Neural cell (in vitro differentiated cells): ENCODE measurements at regions not wholly inside any gene's neighbourhood (a gene's known extent, or its start where the extent isn't known, plus 50 kb on each side); places are given as distances from the start of the nearest gene placed in this dataset.

Experiments used
- H2AFZ ChIP-seq: fragments of 200-600, 300-800 bp; sonication (generic), shearing (Covaris generic); 2 replicates; pipeline ENCODE4 v1.6.0; 2014; ENCODE audit warnings: low read depth, mild to moderate bottlenecking, antibody characterized with exemption, low read length, moderate library complexity
- H3F3A ChIP-seq: fragments of 200-600 bp; shearing (Covaris generic); 2 replicates; pipeline ENCODE4 v1.6.1; 2016; ENCODE audit warnings: mild to moderate bottlenecking, moderate library complexity, mixed read lengths, antibody characterized with exemption, low read length; ENCODE audit not compliant: insufficient read depth, poor library complexity, severe bottlenecking
- H3K27ac ChIP-seq: fragments of 200-600, 300-800 bp; sonication (generic), shearing (Covaris generic); 2 replicates; pipeline ENCODE4 v1.5.1; 2014; ENCODE audit warnings: mild to moderate bottlenecking, low read length, moderate library complexity
- H3K27me3 ChIP-seq: fragments of 300-800, 200-600 bp; sonication (generic), shearing (Covaris generic); 2 replicates; pipeline ENCODE4 v1.6.0; 2014; ENCODE audit warnings: mild to moderate bottlenecking, low read depth, low read length, moderate library complexity; ENCODE audit not compliant: insufficient read depth
- H3K36me3 ChIP-seq: fragments of 300-800, 200-600 bp; sonication (generic), shearing (Covaris generic); 2 replicates; pipeline ENCODE4 v1.5.1; 2014; ENCODE audit warnings: mild to moderate bottlenecking, antibody characterized with exemption, low read length, moderate library complexity; ENCODE audit not compliant: insufficient read depth
- H3K4me2 ChIP-seq: fragments of 300-800, 200-600 bp; sonication (generic), shearing (Covaris generic); 2 replicates; pipeline ENCODE4 v1.6.0; 2014; ENCODE audit warnings: mild to moderate bottlenecking, low read length
- H3K4me3 ChIP-seq: fragments of 300-800, 200-600 bp; sonication (generic), shearing (Covaris generic); 2 replicates; pipeline ENCODE4 v1.5.1; 2014; ENCODE audit warnings: mild to moderate bottlenecking, low read length, moderate library complexity
- H3K79me2 ChIP-seq: fragments of 200-600 bp; shearing (Covaris generic); replicated peaks from 2 replicates; pipeline ENCODE4 v1.6.0; 2014; ENCODE audit warnings: mild to moderate bottlenecking, low read length, moderate library complexity; ENCODE audit not compliant: insufficient read depth
- H3K9ac ChIP-seq: fragments of 300-800, 200-600 bp; sonication (generic), shearing (Covaris generic); 2 replicates; pipeline ENCODE4 v1.6.1; 2016; ENCODE audit warnings: mild to moderate bottlenecking, low read length, mixed read lengths
- H3K9me2 ChIP-seq: fragments of 200-600 bp; shearing (Covaris generic); 2 replicates; pipeline ENCODE4 v1.6.1; 2016; ENCODE audit warnings: mild to moderate bottlenecking, low read length, mixed read lengths; ENCODE audit not compliant: insufficient read depth
- H3K9me3 ChIP-seq: fragments of 200-600, 300-800 bp; sonication (generic), shearing (Covaris generic); 2 replicates; pipeline ENCODE4 v1.6.1; 2016; ENCODE audit warnings: mild to moderate bottlenecking, mixed run types, low read length, moderate library complexity, mixed read lengths
- H4K20me1 ChIP-seq: fragments of 200-600 bp; shearing (Covaris generic); 2 replicates; pipeline ENCODE4 v1.6.1; 2016; ENCODE audit warnings: mild to moderate bottlenecking, mixed run types; ENCODE audit not compliant: insufficient read depth
- EP300 ChIP-seq: fragments of 450-650 bp; conservative IDR thresholded peaks from 2 replicates; pipeline ENCODE4 v1.6.1; 2014; ENCODE audit warnings: antibody characterized with exemption, mild to moderate bottlenecking, moderate library complexity; ENCODE audit not compliant: poor library complexity, severe bottlenecking
- EZH2 ChIP-seq: fragments of 200-600, 300-800 bp; shearing (Covaris generic), sonication (generic); IDR thresholded peaks from 2 replicates; pipeline ENCODE4 v1.6.1; 2014; ENCODE audit warnings: antibody characterized with exemption, low read length, borderline replicate concordance, mild to moderate bottlenecking; ENCODE audit not compliant: insufficient read depth, poor library complexity, severe bottlenecking
- MXI1 ChIP-seq: fragments of 450-650 bp; conservative IDR thresholded peaks from 2 replicates; pipeline ENCODE4 v1.6.1; 2014; ENCODE audit warnings: antibody characterized with exemption, mild to moderate bottlenecking; ENCODE audit not compliant: poor library complexity, severe bottlenecking
- POLR2AphosphoS5 ChIP-seq: IDR thresholded peaks from 2 replicates; pipeline ENCODE4 v1.6.1; 2012
- RAD21 ChIP-seq: fragments of 450-650 bp; conservative IDR thresholded peaks from 2 replicates; pipeline ENCODE4 v1.6.1; 2014; ENCODE audit warnings: antibody characterized with exemption, mild to moderate bottlenecking, moderate library complexity
- SMC3 ChIP-seq: fragments of 450-650 bp; conservative IDR thresholded peaks from 2 replicates; pipeline ENCODE4 v1.6.1; 2014; ENCODE audit warnings: antibody characterized with exemption, mild to moderate bottlenecking, moderate library complexity; ENCODE audit not compliant: poor library complexity
- TAF1 ChIP-seq: IDR thresholded peaks from 2 replicates; pipeline ENCODE4 v1.6.1; 2012; ENCODE audit warnings: low read depth
- TF ChIP-seq, protein P1 (sequence below): IDR thresholded peaks from 2 replicates; pipeline ENCODE4 v1.6.1; 2012; ENCODE audit warnings: borderline replicate concordance
- TF ChIP-seq, protein P2 (sequence below): fragments of 450-650 bp; IDR thresholded peaks from 2 replicates; pipeline ENCODE4 v1.5.1; 2014; ENCODE audit warnings: antibody characterized with exemption, mild to moderate bottlenecking, moderate library complexity; ENCODE audit not compliant: poor library complexity, severe bottlenecking

GRCh38 chr18:71529703-71530303 is 1014.3 kb downstream of the CBLN2 start:
- Histone ChIP-seq H2AFZ (no peak overlapping the region), H3K9me3 (no peaks in the 10 kb centered on the region), H3K27me3 (no peaks in the 10 kb centered on the region), H3K79me2 (no peaks in the 10 kb centered on the region), H4K20me1 (no peaks in the 10 kb centered on the region), H3K9ac (no peak overlapping the region), H3K36me3 (no peaks in the 10 kb centered on the region), H3K9me2 (no peaks in the 10 kb centered on the region), H3K27ac (no peak overlapping the region), H3K4me2 (no peak overlapping the region), H3F3A (peaks cover 3% of the 10 kb centered on the region), H3K4me3 (no peak overlapping the region)
- no peak for TF ChIP-seq RAD21
- no peak for TF ChIP-seq MXI1
- no peak for TF ChIP-seq EZH2
- no peak for TF ChIP-seq SMC3
- no peak for TF ChIP-seq TAF1
- TF ChIP-seq POLR2AphosphoS5 = no peak
- no peak for TF ChIP-seq EP300
- TF ChIP-seq, protein P1, sequence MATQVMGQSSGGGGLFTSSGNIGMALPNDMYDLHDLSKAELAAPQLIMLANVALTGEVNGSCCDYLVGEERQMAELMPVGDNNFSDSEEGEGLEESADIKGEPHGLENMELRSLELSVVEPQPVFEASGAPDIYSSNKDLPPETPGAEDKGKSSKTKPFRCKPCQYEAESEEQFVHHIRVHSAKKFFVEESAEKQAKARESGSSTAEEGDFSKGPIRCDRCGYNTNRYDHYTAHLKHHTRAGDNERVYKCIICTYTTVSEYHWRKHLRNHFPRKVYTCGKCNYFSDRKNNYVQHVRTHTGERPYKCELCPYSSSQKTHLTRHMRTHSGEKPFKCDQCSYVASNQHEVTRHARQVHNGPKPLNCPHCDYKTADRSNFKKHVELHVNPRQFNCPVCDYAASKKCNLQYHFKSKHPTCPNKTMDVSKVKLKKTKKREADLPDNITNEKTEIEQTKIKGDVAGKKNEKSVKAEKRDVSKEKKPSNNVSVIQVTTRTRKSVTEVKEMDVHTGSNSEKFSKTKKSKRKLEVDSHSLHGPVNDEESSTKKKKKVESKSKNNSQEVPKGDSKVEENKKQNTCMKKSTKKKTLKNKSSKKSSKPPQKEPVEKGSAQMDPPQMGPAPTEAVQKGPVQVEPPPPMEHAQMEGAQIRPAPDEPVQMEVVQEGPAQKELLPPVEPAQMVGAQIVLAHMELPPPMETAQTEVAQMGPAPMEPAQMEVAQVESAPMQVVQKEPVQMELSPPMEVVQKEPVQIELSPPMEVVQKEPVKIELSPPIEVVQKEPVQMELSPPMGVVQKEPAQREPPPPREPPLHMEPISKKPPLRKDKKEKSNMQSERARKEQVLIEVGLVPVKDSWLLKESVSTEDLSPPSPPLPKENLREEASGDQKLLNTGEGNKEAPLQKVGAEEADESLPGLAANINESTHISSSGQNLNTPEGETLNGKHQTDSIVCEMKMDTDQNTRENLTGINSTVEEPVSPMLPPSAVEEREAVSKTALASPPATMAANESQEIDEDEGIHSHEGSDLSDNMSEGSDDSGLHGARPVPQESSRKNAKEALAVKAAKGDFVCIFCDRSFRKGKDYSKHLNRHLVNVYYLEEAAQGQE = no peak
- TF ChIP-seq, protein P2, sequence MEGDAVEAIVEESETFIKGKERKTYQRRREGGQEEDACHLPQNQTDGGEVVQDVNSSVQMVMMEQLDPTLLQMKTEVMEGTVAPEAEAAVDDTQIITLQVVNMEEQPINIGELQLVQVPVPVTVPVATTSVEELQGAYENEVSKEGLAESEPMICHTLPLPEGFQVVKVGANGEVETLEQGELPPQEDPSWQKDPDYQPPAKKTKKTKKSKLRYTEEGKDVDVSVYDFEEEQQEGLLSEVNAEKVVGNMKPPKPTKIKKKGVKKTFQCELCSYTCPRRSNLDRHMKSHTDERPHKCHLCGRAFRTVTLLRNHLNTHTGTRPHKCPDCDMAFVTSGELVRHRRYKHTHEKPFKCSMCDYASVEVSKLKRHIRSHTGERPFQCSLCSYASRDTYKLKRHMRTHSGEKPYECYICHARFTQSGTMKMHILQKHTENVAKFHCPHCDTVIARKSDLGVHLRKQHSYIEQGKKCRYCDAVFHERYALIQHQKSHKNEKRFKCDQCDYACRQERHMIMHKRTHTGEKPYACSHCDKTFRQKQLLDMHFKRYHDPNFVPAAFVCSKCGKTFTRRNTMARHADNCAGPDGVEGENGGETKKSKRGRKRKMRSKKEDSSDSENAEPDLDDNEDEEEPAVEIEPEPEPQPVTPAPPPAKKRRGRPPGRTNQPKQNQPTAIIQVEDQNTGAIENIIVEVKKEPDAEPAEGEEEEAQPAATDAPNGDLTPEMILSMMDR = no peak

DNA sequence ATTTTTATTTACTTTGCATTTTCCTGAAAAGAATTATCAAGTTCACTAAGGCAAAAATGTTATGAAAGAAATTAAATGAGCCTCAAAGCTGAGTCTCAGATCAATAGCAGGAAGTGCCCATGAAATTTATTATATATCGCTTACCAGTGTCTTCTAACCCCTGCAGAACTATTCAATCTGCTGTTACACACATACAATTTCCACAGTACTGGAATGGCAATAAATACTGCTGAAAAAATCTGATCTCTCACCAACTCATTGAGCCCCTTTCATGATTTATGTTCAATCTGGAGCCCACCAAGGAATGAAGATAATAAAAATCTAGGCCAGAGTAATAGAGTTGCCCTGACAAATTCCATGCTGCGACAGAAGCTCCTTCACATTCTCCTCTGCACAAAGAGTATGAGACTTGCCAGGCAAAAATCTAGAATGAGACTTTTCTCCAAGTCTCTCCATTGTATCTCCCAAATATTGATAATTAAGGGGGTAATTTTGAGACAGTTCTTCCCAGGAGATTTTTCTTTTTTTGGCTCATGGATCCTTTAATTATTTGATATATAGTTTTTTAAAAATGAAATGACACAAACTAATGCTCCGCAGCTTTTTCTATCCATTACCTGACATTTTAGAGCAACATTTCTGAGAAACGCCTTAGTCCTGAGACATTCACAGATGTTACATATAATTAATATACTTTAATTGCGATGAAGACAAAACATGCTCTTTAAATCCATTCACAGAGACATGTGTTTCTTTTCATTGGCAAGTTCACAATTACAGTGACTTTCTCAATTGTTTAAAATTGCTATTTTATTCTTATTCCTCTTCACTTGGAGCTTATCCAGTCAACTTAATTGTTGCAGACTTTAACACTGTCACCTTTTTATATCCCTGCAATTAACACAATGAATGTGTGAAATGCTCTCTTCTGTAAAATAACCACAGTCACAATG is 1020.4 kb downstream of the CBLN2 start:
- H3K9me3 ChIP-seq = no peaks in the 10 kb centered on the region
- TF ChIP-seq SMC3 (no peak), EP300 (no peak), MXI1 (no peak)
- H3K27ac ChIP-seq = no peak overlapping the region
- no peak overlapping the region for H3K9ac ChIP-seq
- no peak overlapping the region for H3K4me3 ChIP-seq
- H4K20me1 ChIP-seq = no peaks in the 10 kb centered on the region
- no peaks in the 10 kb centered on the region for H3K36me3 ChIP-seq
- no peak overlapping the region for H2AFZ ChIP-seq
- H3K27me3 ChIP-seq = no peaks in the 10 kb centered on the region
- H3K4me2 ChIP-seq = no peak overlapping the region
- H3F3A ChIP-seq = no peaks in the 10 kb centered on the region
- no peaks in the 10 kb centered on the region for H3K79me2 ChIP-seq
- no peaks in the 10 kb centered on the region for H3K9me2 ChIP-seq
